ENCODE measurements at regions not wholly inside any gene's neighbourhood (a gene's known extent, or its start where the extent isn't known, plus 50 kb on each side); places are given as distances from the start of the nearest gene placed in this dataset.
A peak's percentile ranks its signal among the peaks of the same experiment; 100 is the strongest.

DNA sequence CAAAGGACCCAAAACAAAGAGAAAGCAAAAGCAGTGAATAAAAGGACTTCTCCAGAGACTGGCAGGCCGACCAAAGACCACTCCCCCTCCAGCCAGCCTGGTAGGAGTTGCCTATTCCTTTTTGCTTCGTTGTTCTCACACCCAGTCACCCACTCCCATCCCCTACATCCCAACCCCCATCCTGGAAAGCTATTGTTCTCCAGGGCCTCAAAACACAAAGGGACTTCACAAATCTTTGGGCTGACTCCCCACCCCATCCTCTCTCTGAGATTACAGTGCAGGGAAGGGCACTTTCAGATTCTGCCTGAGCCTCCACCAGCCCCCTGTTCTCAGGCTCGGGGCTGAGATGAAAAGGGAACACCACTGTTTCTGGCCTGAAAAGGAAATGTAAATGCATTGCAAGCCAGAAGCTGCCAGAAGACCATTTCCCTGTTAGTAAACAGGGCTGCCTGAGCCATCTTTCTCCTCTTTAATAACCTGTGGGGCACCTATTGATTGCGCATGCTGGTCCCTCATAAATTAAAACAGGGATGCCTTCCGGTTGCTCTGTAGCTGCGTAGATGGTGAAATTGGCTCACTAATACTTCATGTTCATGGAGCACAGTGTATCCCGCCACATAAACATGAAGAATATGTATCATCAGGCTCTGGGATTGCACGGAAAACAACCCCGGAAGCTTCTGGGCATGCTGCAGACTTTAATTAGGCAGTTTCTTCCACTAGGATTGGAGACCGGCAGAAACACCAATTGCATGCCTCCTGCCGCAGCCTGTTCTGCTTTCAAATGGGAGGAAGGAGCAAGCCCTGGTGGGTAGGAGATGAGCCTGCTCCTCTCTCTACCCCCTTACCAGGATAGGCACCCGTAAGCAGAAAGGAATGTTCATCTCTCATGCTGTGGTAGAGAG, 130.3 kb upstream of the FUT8 start:
- DNase-seq (ENCODE audit: low read depth): peak; percentile 93

DNA sequence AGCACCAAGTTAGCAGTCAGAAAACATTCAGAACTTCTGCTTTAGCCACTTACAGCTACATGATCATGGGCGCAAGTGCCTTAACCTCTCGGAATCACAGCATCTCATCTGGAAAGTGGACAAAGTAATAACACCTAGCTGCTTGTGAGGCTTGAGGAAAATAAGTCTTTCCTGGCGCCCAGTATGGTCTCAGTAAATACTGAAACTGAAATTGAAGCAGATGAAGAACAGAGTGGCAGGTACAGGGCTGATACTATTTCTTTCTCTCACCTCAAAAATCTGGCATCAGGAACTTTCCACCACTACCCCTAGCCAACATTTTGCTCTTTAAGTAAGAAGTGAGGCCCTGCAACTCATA, 129.7 kb upstream of the FUT8 start:
- no peak for DNase-seq (ENCODE audit: low read depth)

DNA sequence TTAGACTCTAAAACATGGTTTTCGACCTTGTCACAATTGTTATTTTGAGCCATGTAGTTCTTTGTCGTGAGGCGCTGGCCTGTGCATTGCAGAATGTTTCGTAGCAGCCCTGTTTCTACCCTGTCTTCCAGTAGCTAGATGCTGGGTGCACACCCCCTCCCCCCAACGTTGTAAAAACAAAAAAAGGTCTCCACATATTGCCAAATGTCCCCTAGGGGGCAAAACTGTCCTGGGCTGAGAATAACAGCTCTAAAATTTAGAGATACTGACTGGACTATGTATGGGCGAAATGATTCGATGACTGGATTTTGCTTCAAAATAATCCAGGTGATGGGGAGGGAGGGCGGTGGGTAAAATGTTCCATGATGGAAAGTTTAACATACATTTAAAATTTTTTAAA, 126.1 kb upstream of the FUT8 start:
- DNase-seq (ENCODE audit: low read depth): peak; percentile 42

DNA sequence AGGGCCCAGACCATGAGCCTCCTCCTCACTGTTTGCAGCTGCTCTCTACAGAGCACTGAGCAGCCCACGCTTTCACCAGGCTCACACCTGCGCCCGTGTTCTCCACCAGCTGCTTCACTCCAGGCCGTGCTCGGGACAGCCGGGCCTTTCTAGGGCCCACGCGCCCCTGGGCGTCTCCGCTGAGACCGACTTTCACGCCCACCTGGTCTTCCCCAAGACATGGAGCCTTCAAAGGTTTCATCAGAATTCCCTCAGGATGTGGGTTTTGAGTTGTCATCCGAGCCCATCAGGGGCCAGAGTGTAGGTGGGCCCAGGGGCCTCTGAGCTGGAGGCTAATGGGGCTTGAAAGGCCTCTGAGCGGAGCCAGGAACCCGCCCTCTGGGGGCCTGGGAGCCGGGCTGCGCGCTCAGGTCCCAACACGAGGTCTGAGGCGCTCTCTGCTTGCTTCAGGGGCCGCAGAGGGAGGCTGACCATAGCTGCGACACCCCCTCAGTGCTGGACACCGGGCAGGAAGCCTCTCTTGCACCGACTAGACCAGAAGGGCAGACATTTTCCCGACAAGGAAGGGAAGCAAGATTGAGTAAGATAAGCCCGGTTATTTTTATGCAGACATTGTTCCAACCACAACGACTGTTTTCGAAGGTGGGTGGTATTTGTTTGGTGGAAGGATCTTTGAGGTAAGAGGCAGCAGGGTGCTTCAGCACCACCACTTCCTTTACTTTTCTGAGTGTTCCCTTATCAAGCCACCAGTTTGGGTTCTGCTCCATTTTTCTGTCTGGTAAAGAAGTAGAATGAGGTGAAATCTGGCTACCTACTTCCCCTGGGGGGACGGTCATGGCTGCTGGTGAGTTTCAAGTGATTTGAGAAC, 125.0 kb upstream of the FUT8 start:
- no peak for DNase-seq (ENCODE audit: low read depth)

DNA sequence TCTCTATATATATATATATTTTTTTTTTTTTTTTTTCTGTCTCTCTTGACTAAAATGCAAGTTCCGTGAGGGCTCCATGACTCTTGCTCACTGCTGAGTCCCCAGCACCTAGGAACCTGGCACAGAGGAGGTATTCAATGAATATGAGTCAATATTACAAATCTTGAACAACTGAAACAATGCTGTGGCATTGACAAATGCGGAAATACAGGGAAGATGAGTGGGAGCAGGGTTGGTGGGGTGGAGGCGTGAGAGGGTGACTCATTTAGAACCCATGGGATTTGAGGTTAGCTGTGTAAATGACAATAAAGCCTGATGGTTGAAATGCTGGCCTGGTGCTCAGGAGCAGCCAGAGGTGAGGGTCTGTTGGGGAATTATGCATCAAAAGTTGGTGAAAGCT, 121.7 kb upstream of the FUT8 start:
- DNase-seq (ENCODE audit: low read depth): peak; percentile 90

DNA sequence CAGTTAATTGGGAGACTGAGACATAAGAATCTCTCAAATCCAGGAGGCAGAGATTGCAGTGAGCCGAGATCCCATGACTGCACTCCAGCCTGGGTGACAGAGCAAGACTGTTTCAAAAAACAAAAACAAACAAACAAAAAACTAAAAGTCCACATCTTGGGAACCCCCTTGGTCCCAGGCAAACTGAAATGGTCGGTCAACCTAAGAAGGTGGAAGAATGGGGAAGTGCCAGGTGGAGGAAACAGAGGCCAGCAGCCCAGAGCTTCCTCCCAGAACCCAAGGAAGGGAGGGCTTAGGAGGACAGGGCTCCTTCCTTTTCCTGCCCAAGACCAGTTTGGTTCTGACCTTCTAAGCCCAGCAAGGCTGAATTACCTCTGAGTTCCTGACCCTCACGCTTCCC, 121.0 kb upstream of the FUT8 start:
- DNase-seq (ENCODE audit: low read depth): no peak

DNA sequence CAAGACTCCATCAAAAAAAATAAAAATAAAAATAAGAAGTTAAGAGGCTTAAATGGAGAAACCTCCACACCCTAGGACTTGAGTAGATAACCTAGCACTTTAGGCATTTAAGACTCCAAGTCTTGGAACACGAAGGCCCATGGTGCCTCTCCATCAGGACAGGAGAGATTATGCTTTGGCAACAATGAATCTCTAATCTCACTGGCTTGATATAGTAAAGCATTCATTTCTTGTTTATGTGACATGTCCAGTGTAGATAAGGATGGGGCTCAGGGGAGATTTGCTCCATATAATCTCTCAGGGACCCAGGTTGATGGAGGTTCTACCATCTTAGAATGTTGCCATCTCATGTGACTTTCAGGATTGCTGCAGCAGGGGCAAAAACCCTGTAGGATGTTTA, 117.7 kb upstream of the FUT8 start:
- no peak for DNase-seq (ENCODE audit: low read depth)

DNA sequence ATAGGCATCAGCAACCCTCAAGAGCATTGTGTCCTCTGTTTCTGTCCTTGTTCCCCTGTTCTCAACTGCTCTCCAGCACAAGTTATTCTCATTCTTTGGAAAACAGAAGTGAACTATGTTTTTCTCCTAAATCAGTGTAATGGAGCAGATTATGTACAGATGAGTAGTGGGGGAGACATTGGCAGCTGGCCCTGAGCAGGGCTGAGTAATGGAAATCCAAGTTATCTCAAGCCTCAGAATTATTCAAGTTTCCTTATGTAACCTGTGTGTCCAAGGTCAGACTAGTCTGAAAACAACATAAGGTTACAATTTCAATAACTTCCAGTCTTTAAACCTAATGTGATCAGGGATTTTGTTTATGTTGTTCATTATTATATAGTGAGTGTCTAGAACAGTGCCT, 116.1 kb upstream of the FUT8 start:
- DNase-seq (ENCODE audit: low read depth): no peak

DNA sequence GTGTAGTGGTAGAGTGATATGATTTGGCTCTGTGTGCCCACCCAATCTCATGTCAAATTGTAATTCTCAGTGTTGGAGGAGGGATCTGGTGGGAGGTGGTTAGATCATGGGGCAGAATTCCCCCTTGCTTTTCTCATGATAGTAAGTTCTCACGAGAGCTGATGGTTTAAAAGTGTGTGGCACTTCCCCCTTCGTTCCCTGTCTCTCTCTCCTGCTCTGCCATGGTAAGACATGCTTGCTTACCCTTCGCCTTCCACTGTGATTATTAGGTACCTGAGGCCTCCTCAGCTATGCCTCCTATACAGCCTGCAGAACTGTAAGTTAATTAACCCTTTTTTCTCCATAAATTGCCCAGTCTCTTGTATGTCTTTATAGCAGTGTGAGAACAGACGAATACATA, 115.7 kb upstream of the FUT8 start:
- DNase-seq (ENCODE audit: low read depth): no peak

DNA sequence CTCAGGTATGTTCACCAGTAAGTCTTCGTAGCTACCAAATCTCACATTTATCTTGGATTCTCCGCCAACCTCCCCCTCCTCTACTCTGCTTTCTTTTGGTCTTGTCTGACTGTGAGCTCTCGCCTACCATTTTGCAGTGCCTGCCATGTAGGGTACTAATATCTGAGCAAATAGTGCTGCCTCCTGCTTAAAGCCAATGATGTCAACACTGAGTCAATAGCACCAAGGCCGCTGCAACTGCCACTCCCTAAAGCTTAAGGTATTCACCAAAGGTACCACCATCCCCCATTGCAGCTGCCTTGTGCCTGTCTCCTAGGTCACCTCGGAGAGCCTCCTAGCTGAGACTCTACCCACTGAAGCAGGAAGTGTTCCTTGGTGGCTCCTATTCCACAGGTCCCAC, 114.8 kb upstream of the FUT8 start:
- no peak for DNase-seq (ENCODE audit: low read depth)

DNA sequence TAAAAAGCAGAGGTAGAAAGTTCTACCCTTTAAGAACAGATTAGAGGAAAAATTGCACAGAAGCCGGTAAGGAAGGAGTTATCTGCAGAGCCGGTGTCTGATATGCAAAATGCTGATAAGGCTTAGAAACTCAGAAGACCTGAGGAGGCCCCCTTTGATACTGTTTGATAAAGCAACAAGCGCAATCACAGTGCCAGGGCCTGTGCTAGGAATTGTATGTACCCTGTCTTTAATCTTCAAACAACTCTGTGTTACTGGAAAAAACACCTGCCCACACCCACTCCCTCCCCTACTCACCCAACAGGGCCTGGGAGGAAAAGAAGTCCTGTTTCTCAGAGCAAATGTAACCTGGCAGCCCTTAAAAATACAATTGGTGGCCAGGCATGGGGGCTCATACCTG, 112.7 kb upstream of the FUT8 start:
- DNase-seq (ENCODE audit: low read depth): no peak

DNA sequence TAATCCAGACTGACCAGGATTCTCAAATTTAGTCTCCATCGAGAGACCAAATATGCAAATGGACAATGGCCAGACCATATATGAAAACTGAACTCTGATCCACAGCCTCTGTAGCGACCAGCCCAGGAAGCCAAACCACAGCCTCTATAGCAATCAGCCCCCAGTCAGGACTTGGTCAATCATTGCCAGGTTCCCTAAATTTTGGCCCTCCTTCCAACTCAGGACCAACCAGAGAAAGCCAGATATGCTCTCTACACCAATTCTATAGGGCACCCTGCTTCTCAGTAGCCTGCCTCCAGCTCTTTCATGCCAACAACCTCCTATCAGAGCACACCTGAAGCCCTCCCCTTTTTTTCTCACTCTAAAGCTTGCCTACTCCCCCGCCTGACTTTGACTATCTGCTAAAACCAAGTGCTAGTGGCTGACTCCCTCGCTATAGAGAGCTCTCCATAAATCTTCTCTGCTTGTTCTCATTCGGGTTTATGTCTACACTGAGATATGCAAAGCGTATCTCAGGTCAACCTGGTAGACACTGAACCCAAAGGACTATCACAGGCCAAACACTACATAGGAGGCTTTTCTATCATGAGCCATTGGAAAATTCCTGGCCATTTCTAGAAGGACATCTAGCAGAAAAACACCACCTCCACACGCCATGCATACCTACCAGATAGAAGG, 110.5 kb upstream of the FUT8 start:
- no peak for DNase-seq (ENCODE audit: low read depth)

DNA sequence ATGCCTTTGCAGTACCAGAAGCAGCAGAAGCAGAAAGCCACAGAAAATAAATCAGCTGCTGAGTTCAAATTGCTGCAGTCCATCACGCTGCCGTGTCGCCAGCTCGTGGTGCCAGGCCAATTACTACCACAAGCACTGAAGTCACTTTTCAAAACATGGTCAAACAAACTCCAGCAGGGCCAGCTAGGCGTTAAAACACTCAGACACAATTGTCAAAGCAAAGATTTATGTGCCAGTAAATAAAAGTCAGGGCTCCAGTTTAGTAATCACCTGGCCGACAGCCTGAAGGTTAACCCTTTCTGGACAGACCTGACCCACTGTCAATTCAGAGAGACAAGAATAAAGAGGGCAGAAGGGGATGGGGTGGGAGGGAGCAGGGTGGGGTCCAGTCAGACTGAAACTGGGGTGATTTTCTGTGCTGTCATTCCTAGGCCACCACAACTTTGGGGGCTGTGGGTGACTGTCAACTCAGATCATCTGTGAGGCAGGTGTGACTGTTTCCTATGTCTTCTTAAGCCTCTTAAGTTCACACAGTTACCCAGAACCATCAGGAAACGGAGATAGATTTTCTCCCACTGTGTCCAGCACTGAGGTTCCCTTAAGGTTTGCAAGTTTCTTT, 109.8 kb upstream of the FUT8 start:
- DNase-seq (ENCODE audit: low read depth): no peak

DNA sequence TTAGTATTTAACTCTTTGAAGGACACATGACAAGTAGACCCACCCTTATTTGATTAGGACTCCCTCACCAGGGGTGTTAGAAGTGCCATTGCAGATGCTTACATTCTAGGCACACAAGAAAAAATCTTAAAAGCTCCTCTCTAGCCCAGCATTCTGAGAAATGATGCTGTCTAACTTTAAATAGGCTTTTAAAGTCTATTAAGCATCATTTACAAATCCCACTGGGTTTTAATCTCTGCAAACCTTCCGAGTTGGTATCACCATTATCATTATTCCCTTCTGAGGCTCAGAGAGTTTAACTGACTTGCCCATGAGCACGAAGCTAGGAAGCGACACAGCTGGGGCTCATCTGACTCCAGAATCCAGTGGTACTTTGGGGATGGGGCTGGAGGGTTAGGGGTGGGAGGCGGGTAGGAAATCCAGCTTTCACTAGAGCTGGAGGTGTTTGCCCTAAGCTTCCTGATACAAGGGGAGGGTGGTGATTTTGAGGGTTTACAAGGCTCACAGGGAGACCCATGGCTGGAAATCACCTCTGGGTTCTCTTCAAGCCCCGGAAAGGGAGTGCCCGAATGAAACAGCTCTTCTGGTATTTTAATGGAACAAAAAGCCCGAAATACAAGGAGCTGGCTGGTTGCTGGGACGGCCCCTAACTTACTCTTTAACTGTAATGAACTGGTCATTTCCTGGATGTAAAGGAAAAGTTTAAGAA, 109.2 kb upstream of the FUT8 start:
- DNase-seq (ENCODE audit: low read depth): peak; percentile 43

DNA sequence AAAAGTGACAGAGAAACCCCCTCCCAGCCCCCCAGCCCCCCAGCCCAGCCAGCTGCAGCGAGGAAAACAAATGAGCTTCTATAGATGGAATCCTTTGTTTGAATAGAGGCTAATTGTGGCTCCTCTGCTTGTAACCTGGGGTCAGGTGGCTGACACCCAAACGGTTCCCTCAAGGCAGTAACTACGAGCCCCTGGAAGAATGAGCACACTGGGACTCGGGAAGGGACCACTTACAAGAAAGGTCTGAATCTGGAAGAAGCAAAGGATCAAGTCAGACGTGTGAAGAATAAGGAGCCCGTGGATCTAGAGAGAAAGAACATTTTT, 108.7 kb upstream of the FUT8 start:
- no peak for DNase-seq (ENCODE audit: low read depth)

DNA sequence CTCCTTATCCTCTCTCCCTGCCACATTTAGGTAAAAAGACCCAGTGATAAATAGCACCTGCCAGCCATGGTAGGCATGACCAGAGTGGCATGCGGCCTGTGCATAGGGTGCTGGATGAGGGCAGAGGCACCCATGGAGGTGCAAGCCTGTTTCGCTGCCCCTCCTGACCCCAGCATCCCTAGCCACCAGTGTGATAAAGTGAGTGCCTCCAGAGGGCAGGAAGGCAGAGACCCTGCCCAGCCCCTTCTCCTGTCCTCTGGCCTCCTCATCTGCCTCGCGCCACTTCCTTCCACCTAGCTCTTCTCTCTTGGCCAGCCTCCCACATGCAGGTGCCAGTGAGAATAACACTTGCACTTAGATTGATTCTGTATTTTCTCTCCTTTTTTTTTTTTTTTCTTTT, 108.3 kb upstream of the FUT8 start:
- DNase-seq (ENCODE audit: low read depth): no peak

DNA sequence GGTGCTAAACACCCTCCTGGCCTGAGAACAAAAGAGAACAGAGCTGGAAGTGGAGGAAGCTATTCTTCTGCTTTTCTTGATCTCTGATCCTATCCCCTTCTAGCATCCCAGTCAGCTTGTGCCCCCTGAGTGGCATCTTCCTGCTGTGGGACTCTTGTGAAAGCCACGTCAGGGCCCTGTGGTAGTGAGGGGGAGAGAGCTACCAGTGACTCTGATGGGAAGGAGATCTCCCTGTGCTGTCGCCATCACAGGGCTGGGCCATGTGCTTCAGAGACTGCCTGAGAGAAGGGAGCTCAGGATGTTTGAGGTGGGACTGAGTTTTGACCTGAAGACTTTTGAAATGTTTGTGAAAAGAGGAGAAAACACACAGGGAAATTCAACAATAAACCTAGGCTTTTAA, 107.6 kb upstream of the FUT8 start:
- DNase-seq (ENCODE audit: low read depth): no peak

DNA sequence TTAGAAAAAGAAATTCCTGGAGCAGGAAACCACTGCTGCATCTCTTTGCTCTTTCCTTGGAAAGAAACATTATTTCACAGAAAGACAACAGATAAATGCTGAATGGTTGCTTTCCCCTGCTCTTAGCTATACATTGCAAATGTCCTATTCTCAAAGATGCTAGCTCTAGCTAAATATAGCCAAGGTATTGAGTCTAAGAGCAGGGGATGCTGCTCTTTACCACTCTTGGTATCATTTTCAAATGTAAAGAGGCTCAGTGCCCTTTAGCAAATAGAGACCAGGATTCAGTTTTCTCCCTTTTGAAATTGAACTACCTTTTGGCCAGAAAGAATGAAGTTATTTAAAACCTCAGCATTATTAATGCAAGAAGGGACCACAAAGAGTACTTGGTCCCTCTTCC, 104.0 kb upstream of the FUT8 start:
- DNase-seq (ENCODE audit: low read depth): no peak

DNA sequence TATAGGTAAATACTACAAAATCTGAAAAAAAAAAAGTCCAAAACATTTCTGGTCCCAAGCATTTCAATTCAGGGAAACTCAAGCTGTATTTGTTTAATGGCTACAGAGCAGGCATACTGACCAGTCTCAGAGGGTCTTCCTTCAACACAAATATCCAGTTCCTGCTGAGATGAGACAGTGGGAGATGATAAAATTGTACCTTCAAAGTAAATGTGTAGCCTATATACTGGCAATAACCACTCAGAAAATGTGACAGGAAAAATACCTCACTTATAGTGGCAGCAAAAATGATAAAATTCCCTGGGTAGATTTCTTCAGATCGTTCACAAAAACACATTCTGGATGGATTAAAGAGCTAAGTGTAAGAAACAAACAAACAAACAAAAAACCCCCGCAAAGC, 102.0 kb upstream of the FUT8 start:
- no peak for DNase-seq (ENCODE audit: low read depth)

DNA sequence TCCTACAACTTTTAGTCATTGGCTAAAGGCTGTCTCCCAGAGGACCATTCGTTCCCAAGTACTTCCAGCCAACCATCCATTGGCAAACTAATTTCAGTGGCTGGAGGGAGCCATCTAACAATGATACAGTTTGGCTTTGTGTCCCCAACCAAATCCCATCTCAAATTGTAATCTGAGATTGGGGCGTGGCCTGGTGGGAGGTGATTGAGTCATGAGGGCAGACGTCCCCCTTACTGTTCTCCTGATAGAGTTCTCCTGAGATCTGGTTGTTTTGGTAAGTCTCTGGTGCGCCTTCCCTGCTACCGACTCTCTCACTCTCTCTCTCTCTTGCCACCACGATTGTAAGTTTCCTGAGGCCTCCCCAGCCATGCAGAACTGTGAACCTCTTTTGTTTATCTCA, 99.7 kb upstream of the FUT8 start:
- DNase-seq (ENCODE audit: low read depth): no peak

DNA sequence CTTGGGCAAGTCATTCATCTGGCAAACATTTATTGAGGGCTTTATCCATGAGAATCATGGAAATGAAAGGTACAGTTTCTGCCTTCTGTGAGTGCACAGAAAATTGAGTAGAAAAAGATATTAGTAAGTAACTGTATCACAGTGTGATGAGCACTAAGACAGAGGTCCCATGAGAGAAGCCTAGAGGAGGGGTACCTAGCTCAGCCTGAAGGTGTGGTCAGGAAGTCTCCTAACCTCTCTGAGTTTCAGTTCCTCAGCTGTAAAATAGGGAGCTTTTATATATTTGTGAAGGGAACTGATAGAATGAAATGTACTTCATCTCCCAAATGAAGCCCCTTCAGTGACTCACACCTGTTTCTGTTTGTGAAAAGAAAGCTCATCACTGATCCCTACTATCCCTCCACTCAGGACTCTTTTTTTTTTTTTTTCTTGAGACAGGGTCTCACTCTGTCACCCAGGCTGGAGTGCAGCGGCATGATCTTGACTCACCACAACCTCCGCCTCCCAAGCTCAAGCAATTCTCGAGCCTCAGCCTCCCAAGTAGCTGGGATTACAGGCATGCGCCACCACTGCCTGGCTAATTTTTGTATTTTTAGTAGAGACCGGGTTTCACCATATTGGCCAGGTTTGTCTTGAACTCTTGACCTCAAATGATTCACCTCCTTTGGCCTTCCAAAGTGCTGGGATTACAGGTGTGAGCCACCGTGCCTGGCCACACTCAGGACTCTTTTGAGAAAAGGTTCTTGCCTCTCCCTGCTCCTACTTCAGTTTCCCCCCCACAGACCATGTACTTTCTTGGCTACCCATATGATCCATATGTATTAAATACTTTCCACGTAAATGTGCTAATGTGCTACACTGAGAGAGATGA, 93.7 kb upstream of the FUT8 start:
- DNase-seq (ENCODE audit: low read depth): no peak

All from EH (cell line).